ENCODE measurements at regions not wholly inside any gene's neighbourhood (a gene's known extent, or its start where the extent isn't known, plus 50 kb on each side); places are given as distances from the start of the nearest gene placed in this dataset.

DNA sequence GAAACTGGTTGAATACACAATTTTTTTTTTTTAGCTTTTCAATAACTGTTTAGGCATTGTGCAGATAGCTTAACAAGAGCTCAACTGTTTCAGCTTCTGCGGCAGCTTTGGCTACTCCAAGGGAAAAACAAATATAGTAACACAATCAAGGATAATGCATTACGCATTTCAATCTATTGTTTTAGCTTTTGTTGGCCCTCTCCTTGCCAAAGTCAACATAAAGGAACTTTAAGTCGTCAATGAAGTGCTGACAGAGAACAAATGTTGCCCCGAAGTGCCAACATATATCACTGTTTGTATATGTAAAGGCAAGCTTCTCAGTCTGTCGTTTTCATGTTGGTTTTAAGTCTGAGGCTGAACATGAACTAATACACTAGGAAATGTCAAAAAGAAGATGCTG is 1087.4 kb upstream of the FLRT2 start:
- TF ChIP-seq FOXP2 (optimal IDR thresholded peaks at IDR 0.05; ENCODE audit: borderline replicate concordance, extremely low read depth, extremely low read length, insufficient read depth): no peak
- no peak for TF ChIP-seq TAF1 (IDR thresholded peaks at IDR 0.05; ENCODE audit: borderline replicate concordance, insufficient read depth, low read length)
- TF ChIP-seq, protein P1, sequence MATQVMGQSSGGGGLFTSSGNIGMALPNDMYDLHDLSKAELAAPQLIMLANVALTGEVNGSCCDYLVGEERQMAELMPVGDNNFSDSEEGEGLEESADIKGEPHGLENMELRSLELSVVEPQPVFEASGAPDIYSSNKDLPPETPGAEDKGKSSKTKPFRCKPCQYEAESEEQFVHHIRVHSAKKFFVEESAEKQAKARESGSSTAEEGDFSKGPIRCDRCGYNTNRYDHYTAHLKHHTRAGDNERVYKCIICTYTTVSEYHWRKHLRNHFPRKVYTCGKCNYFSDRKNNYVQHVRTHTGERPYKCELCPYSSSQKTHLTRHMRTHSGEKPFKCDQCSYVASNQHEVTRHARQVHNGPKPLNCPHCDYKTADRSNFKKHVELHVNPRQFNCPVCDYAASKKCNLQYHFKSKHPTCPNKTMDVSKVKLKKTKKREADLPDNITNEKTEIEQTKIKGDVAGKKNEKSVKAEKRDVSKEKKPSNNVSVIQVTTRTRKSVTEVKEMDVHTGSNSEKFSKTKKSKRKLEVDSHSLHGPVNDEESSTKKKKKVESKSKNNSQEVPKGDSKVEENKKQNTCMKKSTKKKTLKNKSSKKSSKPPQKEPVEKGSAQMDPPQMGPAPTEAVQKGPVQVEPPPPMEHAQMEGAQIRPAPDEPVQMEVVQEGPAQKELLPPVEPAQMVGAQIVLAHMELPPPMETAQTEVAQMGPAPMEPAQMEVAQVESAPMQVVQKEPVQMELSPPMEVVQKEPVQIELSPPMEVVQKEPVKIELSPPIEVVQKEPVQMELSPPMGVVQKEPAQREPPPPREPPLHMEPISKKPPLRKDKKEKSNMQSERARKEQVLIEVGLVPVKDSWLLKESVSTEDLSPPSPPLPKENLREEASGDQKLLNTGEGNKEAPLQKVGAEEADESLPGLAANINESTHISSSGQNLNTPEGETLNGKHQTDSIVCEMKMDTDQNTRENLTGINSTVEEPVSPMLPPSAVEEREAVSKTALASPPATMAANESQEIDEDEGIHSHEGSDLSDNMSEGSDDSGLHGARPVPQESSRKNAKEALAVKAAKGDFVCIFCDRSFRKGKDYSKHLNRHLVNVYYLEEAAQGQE (IDR thresholded peaks at IDR 0.05; ENCODE audit: insufficient read depth in 1 of 2, low read depth in 2 of 2, low read length in 2 of 2): no peak
- TF ChIP-seq POLR2AphosphoS5 (IDR thresholded peaks at IDR 0.05; ENCODE audit: low read depth, low read length): no peak
- no peak for TF ChIP-seq SIN3A (IDR thresholded peaks at IDR 0.05; ENCODE audit: borderline replicate concordance, insufficient read depth, low read length)

DNA sequence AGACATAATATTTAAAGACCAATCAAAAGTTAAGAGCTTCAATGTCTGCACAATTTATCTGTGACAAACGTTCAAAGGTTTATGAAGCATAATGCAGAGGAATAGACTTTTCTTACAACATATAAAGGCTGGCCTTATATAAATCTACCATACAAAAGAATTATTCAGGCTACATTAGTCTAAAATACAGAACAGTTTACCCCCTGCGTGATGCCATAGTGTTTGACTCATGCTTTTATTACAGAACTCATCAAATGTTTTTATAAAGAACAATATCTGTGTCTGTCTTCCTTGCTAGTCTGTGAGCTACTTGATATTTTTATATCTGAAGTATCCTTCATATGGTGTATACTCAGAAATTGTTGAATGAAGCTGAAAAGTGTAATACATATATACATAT is 1084.5 kb upstream of the FLRT2 start:
- TF ChIP-seq POLR2AphosphoS5 (IDR thresholded peaks at IDR 0.05; ENCODE audit: low read depth, low read length) (no peak), FOXP2 (optimal IDR thresholded peaks at IDR 0.05; ENCODE audit: borderline replicate concordance, extremely low read depth, extremely low read length, insufficient read depth) (no peak), SIN3A (IDR thresholded peaks at IDR 0.05; ENCODE audit: borderline replicate concordance, insufficient read depth, low read length) (no peak), TAF1 (IDR thresholded peaks at IDR 0.05; ENCODE audit: borderline replicate concordance, insufficient read depth, low read length) (no peak)
- TF ChIP-seq, protein P1 (IDR thresholded peaks at IDR 0.05; ENCODE audit: insufficient read depth in 1 of 2, low read depth in 2 of 2, low read length in 2 of 2): no peak

GRCh38 chr14:84446250-84446649 is 1083.7 kb upstream of the FLRT2 start:
- TF ChIP-seq POLR2AphosphoS5 (IDR thresholded peaks at IDR 0.05; ENCODE audit: low read depth, low read length) (no peak), FOXP2 (optimal IDR thresholded peaks at IDR 0.05; ENCODE audit: borderline replicate concordance, extremely low read depth, extremely low read length, insufficient read depth) (no peak), TAF1 (IDR thresholded peaks at IDR 0.05; ENCODE audit: borderline replicate concordance, insufficient read depth, low read length) (no peak), SIN3A (IDR thresholded peaks at IDR 0.05; ENCODE audit: borderline replicate concordance, insufficient read depth, low read length) (no peak)
- TF ChIP-seq, protein P1 (IDR thresholded peaks at IDR 0.05; ENCODE audit: insufficient read depth in 1 of 2, low read depth in 2 of 2, low read length in 2 of 2): no peak

DNA sequence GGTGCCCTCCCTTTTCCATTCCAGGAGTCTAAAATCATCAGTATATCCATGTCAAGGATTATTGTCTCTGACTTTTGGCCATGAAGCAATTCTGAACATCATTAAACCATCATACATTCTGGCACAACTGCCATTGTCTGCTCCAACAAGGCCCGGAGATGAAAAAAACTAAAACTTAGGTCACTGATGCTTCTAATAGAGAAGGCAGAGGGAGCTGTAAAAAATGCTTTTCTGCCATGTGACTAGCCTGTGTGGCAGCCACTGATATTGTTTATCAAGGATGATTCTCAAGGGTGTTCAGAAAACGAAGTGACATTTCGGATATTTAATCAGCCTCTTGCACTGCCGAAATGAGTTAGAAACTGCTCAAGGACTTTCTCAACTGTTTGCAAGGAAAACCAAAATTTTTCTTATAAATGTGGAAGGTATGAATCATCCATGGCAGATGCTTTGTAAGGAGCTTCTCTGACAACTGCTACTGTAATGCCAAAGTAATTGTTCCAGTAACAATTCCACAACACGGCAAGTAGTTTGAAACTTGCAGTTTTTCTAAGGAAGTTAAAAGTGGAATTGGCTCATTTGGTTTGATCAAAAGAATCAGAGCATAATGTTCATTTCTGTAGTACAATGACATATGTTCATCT is 1076.5 kb upstream of the FLRT2 start:
- TF ChIP-seq, protein P1 (IDR thresholded peaks at IDR 0.05; ENCODE audit: insufficient read depth in 1 of 2, low read depth in 2 of 2, low read length in 2 of 2): no peak
- TF ChIP-seq TAF1 (IDR thresholded peaks at IDR 0.05; ENCODE audit: borderline replicate concordance, insufficient read depth, low read length): no peak
- TF ChIP-seq POLR2AphosphoS5 (IDR thresholded peaks at IDR 0.05; ENCODE audit: low read depth, low read length): no peak
- TF ChIP-seq FOXP2 (optimal IDR thresholded peaks at IDR 0.05; ENCODE audit: borderline replicate concordance, extremely low read depth, extremely low read length, insufficient read depth): no peak
- TF ChIP-seq SIN3A (IDR thresholded peaks at IDR 0.05; ENCODE audit: borderline replicate concordance, insufficient read depth, low read length): no peak
